Breast epithelium (tissue), 4 donors: ENCODE measurements at regions not wholly inside any gene's neighbourhood (a gene's known extent, or its start where the extent isn't known, plus 50 kb on each side); places are given as distances from the start of the nearest gene placed in this dataset.
"Not testable (repeated sequence)": the region's sequence is repeated elsewhere in the genome, so short reads cannot be mapped to it uniquely, and the experiment has no call there.

Experiments used
- DNase-seq, 2 donors: peaks; one replicate each; pipeline ENCODE4 v3.0.0-alpha.2; 2019; ENCODE audit warnings: low spot score in 2 of 2
- H3K27ac ChIP-seq, 2 donors: fragments of 200-600 bp; sonication (generic) in 1 of 2; one replicate each; pipeline ENCODE4 v1.5.1; 2016 to 2019; ENCODE audit warnings: mild to moderate bottlenecking in 1 of 2
- H3K27me3 ChIP-seq, 2 donors: fragments of 200-600 bp; sonication (generic) in 1 of 2; one replicate each; pipeline versions ENCODE4 v1.5.1 to v1.6.0; 2017 to 2019; ENCODE audit warnings: control low read depth in 1 of 2, mild to moderate bottlenecking in 1 of 2
- H3K36me3 ChIP-seq: fragments of 200-600 bp; one replicate; pipeline ENCODE4 v1.5.1; 2019
- H3K4me1 ChIP-seq, 2 donors: fragments of 200-600 bp; sonication (generic); one replicate each; pipeline ENCODE4 v1.5.1; 2016 to 2019; ENCODE audit warnings: control low read depth in 1 of 2
- H3K4me3 ChIP-seq, 3 donors: fragments of 200-600 bp; sonication (generic); 1 replicate in 2 of 3; 2 replicates in 1 of 3; pipeline ENCODE4 v1.5.1; 2016 to 2019; ENCODE audit warnings: mild to moderate bottlenecking in 3 of 3, moderate library complexity in 2 of 3
- H3K9me3 ChIP-seq, 2 donors: fragments of 200-600 bp; sonication (generic) in 1 of 2; one replicate each; pipeline ENCODE4 v1.5.1; 2016 to 2019; ENCODE audit warnings: control low read depth in 1 of 2
- CTCF ChIP-seq, 3 donors: fragments of 450-650 bp; IDR thresholded peaks; one replicate each; pipeline ENCODE4 v1.5.1; 2016 to 2017; ENCODE audit warnings: antibody characterized with exemption in 3 of 3, mild to moderate bottlenecking in 3 of 3, moderate library complexity in 3 of 3
- POLR2A ChIP-seq: fragments of 450-650 bp; IDR thresholded peaks from one replicate; pipeline ENCODE4 v1.6.1; 2016; ENCODE audit warnings: antibody characterized with exemption, mild to moderate bottlenecking, moderate library complexity
- POLR2AphosphoS5 ChIP-seq, 3 donors: sonication (generic); formaldehyde crosslinking; IDR thresholded peaks; one replicate each; pipeline ENCODE4 v1.6.1; 2017; ENCODE audit warnings: antibody characterized with exemption in 3 of 3
- intact Hi-C: fragments of 100-400 bp; cut with DNase I; formaldehyde crosslinking; loops from one replicate; pipeline ENCODE4 v1.15.1; 2023; ENCODE audit warnings: low total_unique reads

- TF ChIP-seq POLR2A (no peak), CTCF (IDR thresholded peaks at IDR 0.05) (no peak), POLR2AphosphoS5 (IDR thresholded peaks at IDR 0.05) (no peak)
- no peak overlapping the region for H3K4me3 ChIP-seq
- DNase-seq, result no peak
- peaks cover 12 to 22% of the 10 kb centered on the region in 2 donors for H3K9me3 ChIP-seq
- no peak overlapping the region for H3K27ac ChIP-seq
- intact Hi-C loops, result no loop called here
- H3K4me1 ChIP-seq, result no peaks in the 10 kb centered on the region
- H3K27me3 ChIP-seq, result no peaks in the 10 kb centered on the region
- H3K36me3 ChIP-seq, result no peaks in the 10 kb centered on the region
These were observed 412.2 kb downstream of the ZFHX3 start for GRCh38 chr16:72635694-72636093.

DNA sequence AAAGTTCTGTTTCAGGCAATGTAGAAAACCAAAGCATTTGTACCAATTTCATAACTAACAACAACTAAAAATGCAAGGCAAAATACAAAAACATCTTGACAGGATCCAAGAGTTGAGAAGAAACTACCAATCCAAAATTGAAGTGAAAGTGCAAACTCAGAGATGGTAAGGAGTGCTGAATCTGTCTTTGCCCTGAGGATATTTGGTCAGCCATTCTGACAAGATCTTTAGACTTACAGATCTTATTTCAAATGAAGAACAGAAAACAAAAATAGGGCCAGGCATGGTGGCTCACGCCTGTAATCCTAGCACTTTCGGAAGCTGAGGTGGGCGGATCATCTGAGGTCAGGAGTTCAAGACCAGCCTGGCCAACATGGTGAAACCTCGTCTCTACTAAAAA lies 412.8 kb downstream of the ZFHX3 start:
- peaks cover 9 to 16% of the 10 kb centered on the region in 2 donors for H3K9me3 ChIP-seq
- TF ChIP-seq CTCF (IDR thresholded peaks at IDR 0.05) (no peak), POLR2A (no peak), POLR2AphosphoS5 (IDR thresholded peaks at IDR 0.05) (no peak)
- H3K4me3 ChIP-seq, result no peak overlapping the region
- H3K4me1 ChIP-seq, result no peaks in the 10 kb centered on the region
- no peak for DNase-seq
- no peak overlapping the region for H3K27ac ChIP-seq
- intact Hi-C loops, result no loop called here
- no peaks in the 10 kb centered on the region for H3K27me3 ChIP-seq
- H3K36me3 ChIP-seq, result no peaks in the 10 kb centered on the region

DNA sequence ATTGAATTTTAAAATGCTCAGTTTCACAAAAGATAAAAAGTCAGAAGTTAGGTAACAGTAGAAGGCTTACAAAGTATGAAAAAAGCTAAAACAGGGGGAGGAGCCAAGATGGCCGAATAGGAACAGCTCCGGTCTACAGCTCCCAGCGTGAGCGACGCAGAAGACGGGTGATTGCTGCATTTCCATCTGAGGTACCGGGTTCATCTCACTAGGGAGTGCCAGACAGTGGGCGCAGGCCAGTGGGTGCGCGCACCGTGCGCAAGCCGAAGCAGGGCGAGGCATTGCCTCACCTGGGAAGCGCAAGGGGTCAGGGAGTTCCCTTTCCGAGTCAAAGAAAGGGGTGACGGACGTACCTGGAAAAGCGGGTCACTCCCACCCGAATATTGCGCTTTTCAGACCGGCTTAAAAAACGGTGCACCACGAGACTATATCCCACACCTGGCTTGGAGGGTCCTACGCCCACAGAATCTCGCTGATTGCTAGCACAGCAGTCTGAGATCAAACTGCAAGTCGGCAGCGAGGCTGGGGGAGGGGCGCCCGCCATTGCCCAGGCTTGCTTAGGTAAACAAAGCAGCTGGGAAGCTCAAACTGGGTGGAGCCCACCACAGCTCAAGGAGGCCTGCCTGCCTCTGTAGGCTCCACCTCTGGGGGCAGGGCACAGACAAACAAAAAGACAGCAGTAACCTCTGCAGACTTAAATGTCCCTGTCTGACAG lies 420.6 kb downstream of the ZFHX3 start:
- H3K9me3 ChIP-seq, H3K4me1 ChIP-seq, H3K36me3 ChIP-seq, H3K27ac ChIP-seq, DNase-seq, intact Hi-C loops, H3K27me3 ChIP-seq: not testable (repeated sequence)
- peak overlapping the region in 1 of 3 donors; percentile 23 for H3K4me3 ChIP-seq

- Histone ChIP-seq H3K36me3 (no peaks in the 10 kb centered on the region), H3K4me1 (no peaks in the 10 kb centered on the region), H3K9me3 (no peaks in the 10 kb centered on the region), H3K27me3 (no peaks in the 10 kb centered on the region), H3K4me3 (no peak overlapping the region), H3K27ac (no peak overlapping the region)
- intact Hi-C loops, result no loop called here
- no peak for DNase-seq
- TF ChIP-seq POLR2AphosphoS5 (IDR thresholded peaks at IDR 0.05) (no peak), CTCF (IDR thresholded peaks at IDR 0.05) (no peak), POLR2A (no peak)
These were observed 421.3 kb downstream of the ZFHX3 start for GRCh38 chr16:72626623-72627022.

GRCh38 chr16:72621651-72622050 lies 426.3 kb downstream of the ZFHX3 start:
- Histone ChIP-seq H3K27ac (no peak overlapping the region), H3K27me3 (no peaks in the 10 kb centered on the region), H3K4me1 (no peaks in the 10 kb centered on the region), H3K36me3 (no peaks in the 10 kb centered on the region), H3K4me3 (no peak overlapping the region), H3K9me3 (no peaks in the 10 kb centered on the region)
- no peak for DNase-seq
- TF ChIP-seq CTCF (IDR thresholded peaks at IDR 0.05) (no peak), POLR2A (no peak), POLR2AphosphoS5 (IDR thresholded peaks at IDR 0.05) (no peak)
- intact Hi-C loops, result no loop called here
